ENCODE measurements at regions not wholly inside any gene's neighbourhood (a gene's known extent, or its start where the extent isn't known, plus 50 kb on each side); places are given as distances from the start of the nearest gene placed in this dataset.
A peak's percentile ranks its signal among the peaks of the same experiment; 100 is the strongest.

DNA sequence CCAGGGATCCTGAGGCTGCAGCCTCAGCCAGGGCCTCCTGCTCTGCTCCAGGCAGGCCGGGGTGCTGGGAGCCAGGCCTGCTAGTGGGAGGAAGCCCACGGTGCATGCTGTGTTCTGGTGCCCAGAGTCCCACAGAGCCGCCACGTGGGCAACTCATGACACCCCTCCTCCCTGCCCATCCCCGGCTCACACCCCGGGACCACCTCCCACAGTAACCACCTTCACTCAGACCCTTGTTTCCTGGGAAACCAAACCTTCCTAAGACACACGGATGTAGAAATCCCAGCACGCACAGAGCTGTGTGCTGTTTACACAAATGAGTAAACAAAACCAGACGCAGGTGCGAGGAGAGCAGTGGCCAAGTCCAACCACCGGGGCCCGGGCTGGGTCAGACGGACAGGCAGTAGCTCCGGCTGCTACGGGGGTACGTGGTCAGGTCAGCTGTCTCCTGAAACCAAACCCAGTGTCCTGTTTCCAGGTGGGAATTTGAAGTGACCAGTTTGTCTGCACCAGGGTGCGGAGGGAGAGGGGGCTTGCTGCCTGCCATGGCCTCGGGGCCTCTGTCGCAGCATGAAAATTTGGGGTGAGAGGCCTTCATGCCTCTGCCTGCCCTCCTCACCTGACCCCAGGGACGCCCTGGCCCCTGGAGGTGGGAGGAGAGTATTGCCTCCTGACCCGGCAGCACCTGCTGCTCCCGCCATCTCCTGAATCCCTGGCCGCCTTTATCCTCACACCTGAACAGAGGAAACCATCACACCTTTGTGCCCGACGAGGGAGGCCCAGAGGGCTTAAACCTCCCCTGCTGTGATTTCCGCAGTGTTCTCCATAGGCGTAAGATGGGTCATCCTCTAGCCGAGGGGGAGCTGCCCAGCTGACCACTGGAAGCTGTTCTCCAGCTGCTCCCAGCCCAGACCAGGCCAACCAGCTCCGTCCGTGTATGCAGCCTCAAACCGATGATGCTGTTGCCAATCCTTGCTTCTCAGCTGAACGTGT, 52.0 kb upstream of the SMOC2 start (continued):
- TF ChIP-seq, protein P1, sequence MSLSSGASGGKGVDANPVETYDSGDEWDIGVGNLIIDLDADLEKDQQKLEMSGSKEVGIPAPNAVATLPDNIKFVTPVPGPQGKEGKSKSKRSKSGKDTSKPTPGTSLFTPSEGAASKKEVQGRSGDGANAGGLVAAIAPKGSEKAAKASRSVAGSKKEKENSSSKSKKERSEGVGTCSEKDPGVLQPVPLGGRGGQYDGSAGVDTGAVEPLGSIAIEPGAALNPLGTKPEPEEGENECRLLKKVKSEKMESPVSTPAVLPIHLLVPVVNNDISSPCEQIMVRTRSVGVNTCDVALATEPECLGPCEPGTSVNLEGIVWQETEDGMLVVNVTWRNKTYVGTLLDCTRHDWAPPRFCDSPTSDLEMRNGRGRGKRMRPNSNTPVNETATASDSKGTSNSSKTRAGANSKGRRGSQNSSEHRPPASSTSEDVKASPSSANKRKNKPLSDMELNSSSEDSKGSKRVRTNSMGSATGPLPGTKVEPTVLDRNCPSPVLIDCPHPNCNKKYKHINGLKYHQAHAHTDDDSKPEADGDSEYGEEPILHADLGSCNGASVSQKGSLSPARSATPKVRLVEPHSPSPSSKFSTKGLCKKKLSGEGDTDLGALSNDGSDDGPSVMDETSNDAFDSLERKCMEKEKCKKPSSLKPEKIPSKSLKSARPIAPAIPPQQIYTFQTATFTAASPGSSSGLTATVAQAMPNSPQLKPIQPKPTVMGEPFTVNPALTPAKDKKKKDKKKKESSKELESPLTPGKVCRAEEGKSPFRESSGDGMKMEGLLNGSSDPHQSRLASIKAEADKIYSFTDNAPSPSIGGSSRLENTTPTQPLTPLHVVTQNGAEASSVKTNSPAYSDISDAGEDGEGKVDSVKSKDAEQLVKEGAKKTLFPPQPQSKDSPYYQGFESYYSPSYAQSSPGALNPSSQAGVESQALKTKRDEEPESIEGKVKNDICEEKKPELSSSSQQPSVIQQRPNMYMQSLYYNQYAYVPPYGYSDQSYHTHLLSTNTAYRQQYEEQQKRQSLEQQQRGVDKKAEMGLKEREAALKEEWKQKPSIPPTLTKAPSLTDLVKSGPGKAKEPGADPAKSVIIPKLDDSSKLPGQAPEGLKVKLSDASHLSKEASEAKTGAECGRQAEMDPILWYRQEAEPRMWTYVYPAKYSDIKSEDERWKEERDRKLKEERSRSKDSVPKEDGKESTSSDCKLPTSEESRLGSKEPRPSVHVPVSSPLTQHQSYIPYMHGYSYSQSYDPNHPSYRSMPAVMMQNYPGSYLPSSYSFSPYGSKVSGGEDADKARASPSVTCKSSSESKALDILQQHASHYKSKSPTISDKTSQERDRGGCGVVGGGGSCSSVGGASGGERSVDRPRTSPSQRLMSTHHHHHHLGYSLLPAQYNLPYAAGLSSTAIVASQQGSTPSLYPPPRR (CRISPR knock-in tag; IDR thresholded peaks at IDR 0.05; ENCODE audit: borderline replicate concordance) = no peak; the same call in 1 of the 2 replicates
- TF ChIP-seq CEBPG (CRISPR knock-in tag; IDR thresholded peaks at IDR 0.05) = no peak
- TF ChIP-seq ZNF232 (CRISPR knock-in tag; IDR thresholded peaks at IDR 0.05; ENCODE audit: borderline replicate concordance) = no peak
- TF ChIP-seq, protein P2, sequence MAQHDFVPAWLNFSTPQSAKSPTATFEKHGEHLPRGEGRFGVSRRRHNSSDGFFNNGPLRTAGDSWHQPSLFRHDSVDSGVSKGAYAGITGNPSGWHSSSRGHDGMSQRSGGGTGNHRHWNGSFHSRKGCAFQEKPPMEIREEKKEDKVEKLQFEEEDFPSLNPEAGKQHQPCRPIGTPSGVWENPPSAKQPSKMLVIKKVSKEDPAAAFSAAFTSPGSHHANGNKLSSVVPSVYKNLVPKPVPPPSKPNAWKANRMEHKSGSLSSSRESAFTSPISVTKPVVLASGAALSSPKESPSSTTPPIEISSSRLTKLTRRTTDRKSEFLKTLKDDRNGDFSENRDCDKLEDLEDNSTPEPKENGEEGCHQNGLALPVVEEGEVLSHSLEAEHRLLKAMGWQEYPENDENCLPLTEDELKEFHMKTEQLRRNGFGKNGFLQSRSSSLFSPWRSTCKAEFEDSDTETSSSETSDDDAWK (CRISPR knock-in tag; IDR thresholded peaks at IDR 0.05) = no peak
- peak; percentile 62; the same call in 1 of the 2 replicates for TF ChIP-seq ZNF292 (CRISPR knock-in tag; IDR thresholded peaks at IDR 0.05; ENCODE audit: borderline replicate concordance, low read depth)
- no peak for TF ChIP-seq POLR2G (IDR thresholded peaks at IDR 0.05; ENCODE audit: low read depth, low read length)
- TF ChIP-seq, protein P3, sequence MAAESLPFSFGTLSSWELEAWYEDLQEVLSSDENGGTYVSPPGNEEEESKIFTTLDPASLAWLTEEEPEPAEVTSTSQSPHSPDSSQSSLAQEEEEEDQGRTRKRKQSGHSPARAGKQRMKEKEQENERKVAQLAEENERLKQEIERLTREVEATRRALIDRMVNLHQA (CRISPR knock-in tag; IDR thresholded peaks at IDR 0.05) = no peak
- TF ChIP-seq, protein P4, sequence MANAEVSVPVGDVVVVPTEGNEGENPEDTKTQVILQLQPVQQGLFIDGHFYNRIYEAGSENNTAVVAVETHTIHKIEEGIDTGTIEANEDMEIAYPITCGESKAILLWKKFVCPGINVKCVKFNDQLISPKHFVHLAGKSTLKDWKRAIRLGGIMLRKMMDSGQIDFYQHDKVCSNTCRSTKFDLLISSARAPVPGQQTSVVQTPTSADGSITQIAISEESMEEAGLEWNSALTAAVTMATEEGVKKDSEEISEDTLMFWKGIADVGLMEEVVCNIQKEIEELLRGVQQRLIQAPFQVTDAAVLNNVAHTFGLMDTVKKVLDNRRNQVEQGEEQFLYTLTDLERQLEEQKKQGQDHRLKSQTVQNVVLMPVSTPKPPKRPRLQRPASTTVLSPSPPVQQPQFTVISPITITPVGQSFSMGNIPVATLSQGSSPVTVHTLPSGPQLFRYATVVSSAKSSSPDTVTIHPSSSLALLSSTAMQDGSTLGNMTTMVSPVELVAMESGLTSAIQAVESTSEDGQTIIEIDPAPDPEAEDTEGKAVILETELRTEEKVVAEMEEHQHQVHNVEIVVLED (CRISPR knock-in tag; IDR thresholded peaks at IDR 0.05; ENCODE audit: borderline replicate concordance) = no peak
- TF ChIP-seq HOXA7 (CRISPR knock-in tag; IDR thresholded peaks at IDR 0.05) = no peak
- no peak for TF ChIP-seq CBFB (CRISPR knock-in tag; IDR thresholded peaks at IDR 0.05)
- TF ChIP-seq ZFP36L2 (CRISPR knock-in tag; IDR thresholded peaks at IDR 0.05) = no peak
- TF ChIP-seq, protein P5, sequence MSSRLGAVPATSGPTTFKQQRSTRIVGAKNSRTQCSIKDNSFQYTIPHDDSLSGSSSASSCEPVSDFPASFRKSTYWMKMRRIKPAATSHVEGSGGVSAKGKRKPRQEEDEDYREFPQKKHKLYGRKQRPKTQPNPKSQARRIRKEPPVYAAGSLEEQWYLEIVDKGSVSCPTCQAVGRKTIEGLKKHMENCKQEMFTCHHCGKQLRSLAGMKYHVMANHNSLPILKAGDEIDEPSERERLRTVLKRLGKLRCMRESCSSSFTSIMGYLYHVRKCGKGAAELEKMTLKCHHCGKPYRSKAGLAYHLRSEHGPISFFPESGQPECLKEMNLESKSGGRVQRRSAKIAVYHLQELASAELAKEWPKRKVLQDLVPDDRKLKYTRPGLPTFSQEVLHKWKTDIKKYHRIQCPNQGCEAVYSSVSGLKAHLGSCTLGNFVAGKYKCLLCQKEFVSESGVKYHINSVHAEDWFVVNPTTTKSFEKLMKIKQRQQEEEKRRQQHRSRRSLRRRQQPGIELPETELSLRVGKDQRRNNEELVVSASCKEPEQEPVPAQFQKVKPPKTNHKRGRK (CRISPR knock-in tag; IDR thresholded peaks at IDR 0.05) = no peak
- no peak for TF ChIP-seq ZNF124 (CRISPR knock-in tag; IDR thresholded peaks at IDR 0.05)
- TF ChIP-seq ZNF878 (CRISPR knock-in tag; IDR thresholded peaks at IDR 0.05) = no peak
- no peak for TF ChIP-seq NCOR1 (IDR thresholded peaks at IDR 0.05; ENCODE audit: borderline replicate concordance, low read length)
- no peak for TF ChIP-seq GTF3A (CRISPR knock-in tag; conservative IDR thresholded peaks at IDR 0.05)
- TF ChIP-seq NFRKB (IDR thresholded peaks at IDR 0.05) = no peak
- no peak for TF ChIP-seq ZNF839 (CRISPR knock-in tag; IDR thresholded peaks at IDR 0.05; ENCODE audit: borderline replicate concordance)
- TF ChIP-seq ZBTB21 (CRISPR knock-in tag; IDR thresholded peaks at IDR 0.05) = no peak
- no peak for TF ChIP-seq ADNP (CRISPR knock-in tag; IDR thresholded peaks at IDR 0.05)

Data from HepG2 (cell line).